ENCODE measurements at regions not wholly inside any gene's neighbourhood (a gene's known extent, or its start where the extent isn't known, plus 50 kb on each side); places are given as distances from the start of the nearest gene placed in this dataset.

DNA sequence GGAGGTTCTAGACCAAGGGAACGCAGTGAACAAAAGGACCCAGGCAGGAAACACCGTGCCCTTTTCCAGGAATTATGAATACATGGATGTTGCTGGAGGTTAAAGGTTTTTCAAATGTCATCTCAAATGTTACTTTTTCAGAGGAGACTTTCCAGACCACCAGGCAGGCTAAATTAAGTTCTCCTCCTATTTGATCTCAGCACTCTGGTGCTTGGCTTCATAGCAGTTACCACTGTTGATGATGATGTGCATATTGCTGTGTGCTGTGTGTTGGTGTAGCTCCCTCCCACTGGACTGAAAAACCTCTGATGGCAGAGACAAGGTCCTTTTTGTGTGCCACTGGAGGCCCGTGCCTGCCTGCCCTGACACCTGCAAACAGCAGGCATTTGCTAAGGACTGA, 137.3 kb upstream of the PTPRM start:
- TF ChIP-seq POLR2A (IDR thresholded peaks at IDR 0.05) (no peak), CTCF (IDR thresholded peaks at IDR 0.05) (no peak)

Data from Peyer's patch (tissue), 4 donors.